Astrocyte of the cerebellum (primary cell): ENCODE measurements at regions not wholly inside any gene's neighbourhood (a gene's known extent, or its start where the extent isn't known, plus 50 kb on each side); places are given as distances from the start of the nearest gene placed in this dataset.

Source experiments
- DNase-seq: peaks from one replicate; pipeline ENCODE4 v3.0.0-alpha.2; 2011; ENCODE audit warnings: low read depth
- H3K4me3 ChIP-seq: 2 replicates; pipeline ENCODE4 v1.5.1; 2011; ENCODE audit warnings: mild to moderate bottlenecking, low read depth, low read length, moderate library complexity
- in situ Hi-C: cut with HindIII; loops from 2 replicates; pipeline ENCODE4 v1.10.0; 2017; ENCODE audit warnings: low sequenced_read_pairs
- TF ChIP-seq, protein P1 (sequence below): IDR thresholded peaks from 2 replicates; pipeline ENCODE4 v1.5.1; 2012; ENCODE audit warnings: low read length, low read depth, moderate library complexity, mild to moderate bottlenecking; ENCODE audit errors: missing control alignments

GRCh38 chr14:53553221-53553620, 400.1 kb upstream of the DDHD1 start:
- no peak for DNase-seq
- in situ Hi-C loops: no loop called here
- no peak overlapping the region for H3K4me3 ChIP-seq
- TF ChIP-seq, protein P1, sequence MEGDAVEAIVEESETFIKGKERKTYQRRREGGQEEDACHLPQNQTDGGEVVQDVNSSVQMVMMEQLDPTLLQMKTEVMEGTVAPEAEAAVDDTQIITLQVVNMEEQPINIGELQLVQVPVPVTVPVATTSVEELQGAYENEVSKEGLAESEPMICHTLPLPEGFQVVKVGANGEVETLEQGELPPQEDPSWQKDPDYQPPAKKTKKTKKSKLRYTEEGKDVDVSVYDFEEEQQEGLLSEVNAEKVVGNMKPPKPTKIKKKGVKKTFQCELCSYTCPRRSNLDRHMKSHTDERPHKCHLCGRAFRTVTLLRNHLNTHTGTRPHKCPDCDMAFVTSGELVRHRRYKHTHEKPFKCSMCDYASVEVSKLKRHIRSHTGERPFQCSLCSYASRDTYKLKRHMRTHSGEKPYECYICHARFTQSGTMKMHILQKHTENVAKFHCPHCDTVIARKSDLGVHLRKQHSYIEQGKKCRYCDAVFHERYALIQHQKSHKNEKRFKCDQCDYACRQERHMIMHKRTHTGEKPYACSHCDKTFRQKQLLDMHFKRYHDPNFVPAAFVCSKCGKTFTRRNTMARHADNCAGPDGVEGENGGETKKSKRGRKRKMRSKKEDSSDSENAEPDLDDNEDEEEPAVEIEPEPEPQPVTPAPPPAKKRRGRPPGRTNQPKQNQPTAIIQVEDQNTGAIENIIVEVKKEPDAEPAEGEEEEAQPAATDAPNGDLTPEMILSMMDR: no peak

- TF ChIP-seq, protein P1: no peak
- no peak overlapping the region for H3K4me3 ChIP-seq
- no peak for DNase-seq
- in situ Hi-C loops: no loop called here
These were observed 398.7 kb upstream of the DDHD1 start for GRCh38 chr14:53551862-53552261.

GRCh38 chr14:53550776-53551175, 397.7 kb upstream of the DDHD1 start:
- in situ Hi-C loops: no loop called here
- no peak for DNase-seq
- TF ChIP-seq, protein P1: no peak
- no peak overlapping the region for H3K4me3 ChIP-seq

GRCh38 chr14:53549956-53550355, 396.8 kb upstream of the DDHD1 start:
- TF ChIP-seq, protein P1: no peak
- no peak for DNase-seq
- in situ Hi-C loops: loop anchor here (25.0 kb wide), 1 partner anchor 787 kb away; no protein-coding TSS in a partner anchor
- no peak overlapping the region for H3K4me3 ChIP-seq

GRCh38 chr14:53547593-53547992, 394.5 kb upstream of the DDHD1 start:
- H3K4me3 ChIP-seq: no peak overlapping the region
- no peak for DNase-seq
- TF ChIP-seq, protein P1: no peak
- in situ Hi-C loops: loop anchor here (25.0 kb wide), 1 partner anchor 790 kb away; no protein-coding TSS in a partner anchor

DNA sequence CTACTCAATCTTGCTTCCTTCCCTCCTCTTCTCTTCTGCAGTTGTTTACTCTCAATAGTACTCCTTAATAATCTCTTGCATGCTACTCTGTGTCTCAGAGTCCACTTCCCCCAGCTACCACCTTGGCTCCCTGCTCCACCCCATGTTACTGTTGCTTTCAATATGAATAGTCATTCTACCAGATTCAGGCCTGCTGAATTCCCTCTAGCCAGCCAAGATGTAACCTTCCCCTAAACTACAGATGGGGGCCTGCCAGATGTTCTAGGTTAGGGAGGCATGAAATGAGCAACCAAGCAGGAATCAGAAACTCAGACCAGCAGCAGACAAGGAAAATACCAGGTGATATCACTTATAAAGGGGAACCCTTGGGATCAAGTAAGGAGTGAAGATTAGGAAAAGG, 392.1 kb upstream of the DDHD1 start:
- TF ChIP-seq, protein P1: no peak
- no peak for DNase-seq
- H3K4me3 ChIP-seq: no peak overlapping the region
- in situ Hi-C loops: loop anchor here (25.0 kb wide), 1 partner anchor 792 kb away; no protein-coding TSS in a partner anchor

DNA sequence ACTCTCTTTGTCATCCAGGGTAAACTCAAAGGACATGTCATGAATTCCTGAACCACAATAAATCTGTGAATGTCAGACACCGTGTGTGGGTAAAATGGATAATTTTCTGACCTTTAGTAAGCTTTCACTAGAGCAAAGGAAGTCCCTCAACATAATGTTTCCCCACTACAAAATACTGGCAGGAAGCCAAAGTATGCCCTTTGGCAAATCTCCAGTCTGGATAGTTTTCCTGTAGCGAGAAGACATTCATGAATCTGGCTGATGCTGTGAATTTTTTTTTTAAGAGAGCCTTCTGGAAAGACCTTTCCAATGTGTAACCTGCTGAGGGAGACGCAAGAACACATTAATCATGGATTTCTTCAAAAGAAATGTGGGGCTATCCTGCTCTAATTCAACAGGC, 389.6 kb upstream of the DDHD1 start:
- in situ Hi-C loops: loop anchor here (25.0 kb wide), 1 partner anchor 795 kb away; no protein-coding TSS in a partner anchor
- no peak overlapping the region for H3K4me3 ChIP-seq
- TF ChIP-seq, protein P1: no peak
- peak; percentile 33 for DNase-seq
